Esophagus muscularis mucosa (tissue), 4 donors: ENCODE measurements at regions not wholly inside any gene's neighbourhood (a gene's known extent, or its start where the extent isn't known, plus 50 kb on each side); places are given as distances from the start of the nearest gene placed in this dataset.

Source experiments
- DNase-seq: peaks from one replicate; pipeline ENCODE4 v3.0.0-alpha.2; 2017; ENCODE audit errors: extremely low spot score
- H3K27ac ChIP-seq, 4 donors: fragments of 200-600 bp; sonication (generic); replicated peaks in 1 of 4; 1 replicate in 3 of 4; 2 replicates in 1 of 4; pipeline ENCODE4 v1.5.1; 2016 to 2019; ENCODE audit warnings: mild to moderate bottlenecking in 1 of 4
- H3K27me3 ChIP-seq, 4 donors: fragments of 200-600 bp; sonication (generic); one replicate each; pipeline versions ENCODE4 v1.5.1 to v1.6.0; 2016 to 2019
- H3K36me3 ChIP-seq, 4 donors: fragments of 200-600 bp; sonication (generic); one replicate each; pipeline ENCODE4 v1.5.1; 2016 to 2019
- H3K4me1 ChIP-seq, 4 donors: fragments of 200-600 bp; sonication (generic); one replicate each; pipeline ENCODE4 v1.5.1; 2016 to 2019
- H3K4me3 ChIP-seq, 4 donors: fragments of 200-600 bp; sonication (generic); 1 replicate in 2 of 4; 2 replicates in 2 of 4; pipeline ENCODE4 v1.5.1; 2016 to 2019; ENCODE audit warnings: mild to moderate bottlenecking in 4 of 4, moderate library complexity in 1 of 4
- H3K9me3 ChIP-seq, 4 donors: fragments of 200-600 bp; sonication (generic); 1 replicate in 3 of 4; 2 replicates in 1 of 4; pipeline ENCODE4 v1.5.1; 2016 to 2019
- EP300 ChIP-seq: sonication (generic); formaldehyde crosslinking; IDR thresholded peaks from one replicate; pipeline ENCODE4 v1.6.1; 2017; ENCODE audit warnings: antibody characterized with exemption
- POLR2A ChIP-seq: fragments of 450-650 bp; IDR thresholded peaks from one replicate; pipeline ENCODE4 v1.6.1; 2017; ENCODE audit warnings: antibody characterized with exemption, moderate library complexity, mild to moderate bottlenecking, low read depth
- POLR2AphosphoS5 ChIP-seq, 2 donors: sonication (generic); formaldehyde crosslinking; IDR thresholded peaks; one replicate each; pipeline ENCODE4 v1.6.1; 2017; ENCODE audit warnings: antibody characterized with exemption in 2 of 2
- WGBS: methylation state at CpG from one replicate; pipeline ENCODE4 v1.1.5; 2018; 5-methylcytosine and 5-hydroxymethylcytosine counted together
- intact Hi-C: fragments of 100-400 bp; cut with DNase I; formaldehyde crosslinking; loops from one replicate; pipeline ENCODE4 v1.15.1; 2023
- TF ChIP-seq, protein P1 (sequence below), 3 experiments: fragments of 200-600 bp in 2 of 3; fragments of 450-650 bp in 1 of 3; sonication (generic) in 2 of 3; IDR thresholded peaks; one replicate each; pipeline ENCODE4 v1.5.1; 2017 to 2019; ENCODE audit warnings: antibody characterized with exemption in 3 of 3, mild to moderate bottlenecking in 2 of 3, moderate library complexity in 1 of 3

DNA sequence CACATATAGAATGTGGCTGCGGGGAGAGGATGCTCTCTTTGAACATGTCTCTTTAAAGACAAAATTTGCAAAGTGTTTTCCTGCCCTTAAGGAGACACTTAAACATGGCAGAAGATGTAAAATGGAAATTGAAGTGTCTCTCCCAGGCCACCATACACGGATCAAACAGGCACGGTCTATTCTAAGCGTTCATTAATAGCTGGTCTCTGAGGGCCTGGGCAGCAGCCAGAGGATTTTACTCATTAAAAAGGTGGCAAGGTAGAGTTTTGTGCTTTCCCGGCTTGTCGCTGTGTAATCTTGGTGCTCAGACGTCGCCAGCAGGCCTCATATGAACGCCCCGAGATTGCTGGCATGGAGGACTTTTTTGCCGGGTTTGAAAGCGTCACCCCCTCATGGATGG lies 205.5 kb downstream of the EMX2 start:
- H3K27ac ChIP-seq: no peak overlapping the region
- intact Hi-C loops: no loop called here
- 87% methylated on average over 12 of the region's 12 CpGs for WGBS

DNA sequence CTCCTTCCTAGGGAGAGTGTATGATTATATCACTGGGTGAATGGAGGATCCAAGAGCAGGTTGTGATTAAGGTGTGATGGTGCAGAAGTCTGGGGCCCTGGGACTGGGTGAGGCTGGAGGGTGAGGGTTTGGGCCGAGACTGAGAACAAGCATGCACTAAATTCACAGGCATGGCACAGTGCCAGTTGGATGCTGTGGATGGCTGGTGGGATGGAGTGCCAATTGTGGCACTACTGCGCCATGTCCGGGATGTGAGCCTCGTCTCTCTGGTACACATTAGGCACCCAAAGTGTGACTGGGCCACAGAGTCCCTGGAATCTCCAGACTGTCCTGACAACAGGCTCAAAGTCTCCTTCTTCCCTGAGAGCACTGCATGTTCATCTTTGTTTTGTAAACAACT lies 208.1 kb downstream of the EMX2 start:
- no peaks in the 10 kb centered on the region for H3K27me3 ChIP-seq
- peak; percentile 84 for DNase-seq
- intact Hi-C loops: no loop called here
- TF ChIP-seq POLR2AphosphoS5 (IDR thresholded peaks at IDR 0.05) (no peak), POLR2A (no peak), EP300 (no peak)
- TF ChIP-seq, protein P1, sequence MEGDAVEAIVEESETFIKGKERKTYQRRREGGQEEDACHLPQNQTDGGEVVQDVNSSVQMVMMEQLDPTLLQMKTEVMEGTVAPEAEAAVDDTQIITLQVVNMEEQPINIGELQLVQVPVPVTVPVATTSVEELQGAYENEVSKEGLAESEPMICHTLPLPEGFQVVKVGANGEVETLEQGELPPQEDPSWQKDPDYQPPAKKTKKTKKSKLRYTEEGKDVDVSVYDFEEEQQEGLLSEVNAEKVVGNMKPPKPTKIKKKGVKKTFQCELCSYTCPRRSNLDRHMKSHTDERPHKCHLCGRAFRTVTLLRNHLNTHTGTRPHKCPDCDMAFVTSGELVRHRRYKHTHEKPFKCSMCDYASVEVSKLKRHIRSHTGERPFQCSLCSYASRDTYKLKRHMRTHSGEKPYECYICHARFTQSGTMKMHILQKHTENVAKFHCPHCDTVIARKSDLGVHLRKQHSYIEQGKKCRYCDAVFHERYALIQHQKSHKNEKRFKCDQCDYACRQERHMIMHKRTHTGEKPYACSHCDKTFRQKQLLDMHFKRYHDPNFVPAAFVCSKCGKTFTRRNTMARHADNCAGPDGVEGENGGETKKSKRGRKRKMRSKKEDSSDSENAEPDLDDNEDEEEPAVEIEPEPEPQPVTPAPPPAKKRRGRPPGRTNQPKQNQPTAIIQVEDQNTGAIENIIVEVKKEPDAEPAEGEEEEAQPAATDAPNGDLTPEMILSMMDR (IDR thresholded peaks at IDR 0.05): no peak
- no peak overlapping the region for H3K27ac ChIP-seq
- no peaks in the 10 kb centered on the region for H3K9me3 ChIP-seq
- no peak overlapping the region for H3K4me3 ChIP-seq
- 93% methylated on average over 4 of the region's 4 CpGs for WGBS
- no peaks in the 10 kb centered on the region for H3K36me3 ChIP-seq
- H3K4me1 ChIP-seq: no peaks in the 10 kb centered on the region

More for the DNA sequence above, 205.5 kb downstream of the EMX2 start:
- Histone ChIP-seq H3K36me3 (no peaks in the 10 kb centered on the region), H3K9me3 (no peaks in the 10 kb centered on the region), H3K4me3 (no peak overlapping the region), H3K4me1 (no peaks in the 10 kb centered on the region), H3K27me3 (peaks cover 0 to 4% (median 0%) of the 10 kb centered on the region in 4 donors)
- no peak for TF ChIP-seq POLR2AphosphoS5 (IDR thresholded peaks at IDR 0.05)
- no peak for TF ChIP-seq EP300
- TF ChIP-seq POLR2A: no peak
- TF ChIP-seq, protein P1 (IDR thresholded peaks at IDR 0.05): no peak
- no peak for DNase-seq

GRCh38 chr10:117751259-117751658 lies 208.7 kb downstream of the EMX2 start:
- intact Hi-C loops: no loop called here
- Histone ChIP-seq H3K27ac (no peak overlapping the region), H3K9me3 (no peaks in the 10 kb centered on the region), H3K4me1 (no peaks in the 10 kb centered on the region), H3K27me3 (no peaks in the 10 kb centered on the region), H3K4me3 (no peak overlapping the region), H3K36me3 (no peaks in the 10 kb centered on the region)
- WGBS: 91% methylated on average over 1 of the region's 1 CpG
- TF ChIP-seq, protein P1 (IDR thresholded peaks at IDR 0.05): no peak
- TF ChIP-seq EP300 (no peak), POLR2AphosphoS5 (IDR thresholded peaks at IDR 0.05) (no peak), POLR2A (no peak)
- peak; percentile 83 for DNase-seq

DNA sequence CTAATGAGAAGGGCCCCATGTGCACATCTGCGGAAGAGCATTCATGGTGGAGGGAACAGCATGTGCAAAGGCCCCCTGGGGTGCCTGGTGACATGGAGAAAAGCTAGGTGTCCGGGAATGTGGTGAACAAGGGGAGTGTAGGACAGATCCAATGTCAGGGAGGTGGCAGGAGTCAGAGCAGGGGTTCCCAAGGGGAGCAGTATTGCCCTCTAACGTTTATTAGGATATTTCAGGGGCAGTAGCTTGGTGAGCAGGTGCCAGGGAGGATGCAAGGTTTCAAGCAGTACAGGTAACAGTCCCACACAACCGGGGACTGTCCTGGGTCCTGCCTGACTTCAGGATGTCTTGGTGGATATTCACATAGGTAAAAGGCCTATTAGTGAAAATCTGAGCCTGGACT lies 209.6 kb downstream of the EMX2 start:
- Histone ChIP-seq H3K9me3 (no peaks in the 10 kb centered on the region), H3K36me3 (no peaks in the 10 kb centered on the region), H3K4me3 (no peak overlapping the region), H3K27ac (no peak overlapping the region), H3K4me1 (no peaks in the 10 kb centered on the region), H3K27me3 (no peaks in the 10 kb centered on the region)
- DNase-seq: peak; percentile 47
- intact Hi-C loops: no loop called here
- no peak for TF ChIP-seq POLR2A
- TF ChIP-seq, protein P1 (IDR thresholded peaks at IDR 0.05): no peak
- TF ChIP-seq POLR2AphosphoS5 (IDR thresholded peaks at IDR 0.05): no peak
- no peak for TF ChIP-seq EP300
- WGBS: 70% methylated on average over 4 of the region's 4 CpGs
